Activated CD4-positive, alpha-beta T cell treated with anti-CD3 and anti-CD28 coated beads, Interleukin-2, amount 50 U/mL, for 4 hours (primary cell): ENCODE measurements at regions not wholly inside any gene's neighbourhood (a gene's known extent, or its start where the extent isn't known, plus 50 kb on each side); places are given as distances from the start of the nearest gene placed in this dataset.

Experiments
- DNase-seq, 2 experiments: peaks; one replicate each; pipeline ENCODE4 v3.0.0-alpha.2; 2020

- no peak for DNase-seq
Observed at GRCh38 chr10:131653140-131653539, 247.7 kb upstream of the PPP2R2D start.

GRCh38 chr10:131653554-131654470 lies 247.0 kb upstream of the PPP2R2D start:
- no peak for DNase-seq

GRCh38 chr10:131654471-131655087 lies 246.2 kb upstream of the PPP2R2D start:
- no peak for DNase-seq

GRCh38 chr10:131655101-131655849 lies 245.5 kb upstream of the PPP2R2D start:
- DNase-seq, result no peak

GRCh38 chr10:131656009-131656408 lies 244.8 kb upstream of the PPP2R2D start:
- no peak for DNase-seq

- no peak for DNase-seq
Observed at GRCh38 chr10:131656431-131656841, 244.4 kb upstream of the PPP2R2D start.

- DNase-seq, result no peak
Observed at GRCh38 chr10:131657318-131657984, 243.4 kb upstream of the PPP2R2D start.

GRCh38 chr10:131657985-131658330 lies 242.8 kb upstream of the PPP2R2D start:
- no peak for DNase-seq

- DNase-seq, result no peak
Observed at GRCh38 chr10:131658476-131659110, 242.2 kb upstream of the PPP2R2D start.

GRCh38 chr10:131660427-131660826 lies 240.4 kb upstream of the PPP2R2D start:
- no peak for DNase-seq

- no peak for DNase-seq
Observed at GRCh38 chr10:131662851-131663250, 238.0 kb upstream of the PPP2R2D start.

GRCh38 chr10:131663351-131663750 lies 237.5 kb upstream of the PPP2R2D start:
- no peak for DNase-seq

- DNase-seq, result no peak
Observed at GRCh38 chr10:131666091-131666490, 234.7 kb upstream of the PPP2R2D start.

GRCh38 chr10:131667047-131667446 lies 233.8 kb upstream of the PPP2R2D start:
- DNase-seq, result no peak

- DNase-seq, result no peak
Observed at GRCh38 chr10:131667561-131667960, 233.2 kb upstream of the PPP2R2D start.

- DNase-seq, result no peak
Observed at GRCh38 chr10:131668903-131669302, 231.9 kb upstream of the PPP2R2D start.

GRCh38 chr10:131669838-131670237 lies 231.0 kb upstream of the PPP2R2D start:
- DNase-seq, result no peak

GRCh38 chr10:131670341-131670740 lies 230.5 kb upstream of the PPP2R2D start:
- no peak for DNase-seq

GRCh38 chr10:131673396-131673795 lies 227.4 kb upstream of the PPP2R2D start:
- DNase-seq, result no peak

- no peak for DNase-seq
Observed at GRCh38 chr10:131674130-131674529, 226.7 kb upstream of the PPP2R2D start.

- DNase-seq, result no peak
Observed at GRCh38 chr10:131675104-131675503, 225.7 kb upstream of the PPP2R2D start.

- DNase-seq, result no peak
Observed at GRCh38 chr10:131676046-131676799, 224.6 kb upstream of the PPP2R2D start.
